ENCODE measurements at regions not wholly inside any gene's neighbourhood (a gene's known extent, or its start where the extent isn't known, plus 50 kb on each side); places are given as distances from the start of the nearest gene placed in this dataset.

DNA sequence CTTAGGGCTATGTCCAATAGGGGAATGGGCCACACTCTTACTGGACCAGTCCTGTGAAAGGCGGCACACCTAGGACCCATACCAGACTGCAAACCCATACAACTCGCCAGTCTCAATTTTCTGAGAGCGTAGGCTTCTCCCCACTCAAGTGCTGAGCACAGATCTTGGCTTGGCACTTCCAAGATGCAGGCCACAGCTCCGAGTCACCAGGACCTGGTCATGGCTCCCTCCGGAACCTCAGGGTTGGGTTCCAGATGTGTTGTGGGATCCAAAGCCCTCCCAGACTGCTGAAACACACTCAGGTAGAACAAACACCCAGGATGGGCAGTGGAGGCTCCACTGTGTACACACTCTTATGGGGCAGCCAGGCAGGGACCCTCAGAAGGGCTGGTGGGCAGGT lies 103.3 kb downstream of the TMEM144 start:
- Histone ChIP-seq H3K36me3 (no peaks in the 10 kb centered on the region), H3K27ac (no peak overlapping the region), H3K27me3 (ENCODE audit: insufficient read depth, low read depth, severe bottlenecking) (no peaks in the 10 kb centered on the region), H3K9me3 (ENCODE audit: severe bottlenecking) (no peaks in the 10 kb centered on the region), H3K4me3 (ENCODE audit: low read depth, low read length) (no peak overlapping the region)
- no peak for DNase-seq
- TF ChIP-seq, protein P1, sequence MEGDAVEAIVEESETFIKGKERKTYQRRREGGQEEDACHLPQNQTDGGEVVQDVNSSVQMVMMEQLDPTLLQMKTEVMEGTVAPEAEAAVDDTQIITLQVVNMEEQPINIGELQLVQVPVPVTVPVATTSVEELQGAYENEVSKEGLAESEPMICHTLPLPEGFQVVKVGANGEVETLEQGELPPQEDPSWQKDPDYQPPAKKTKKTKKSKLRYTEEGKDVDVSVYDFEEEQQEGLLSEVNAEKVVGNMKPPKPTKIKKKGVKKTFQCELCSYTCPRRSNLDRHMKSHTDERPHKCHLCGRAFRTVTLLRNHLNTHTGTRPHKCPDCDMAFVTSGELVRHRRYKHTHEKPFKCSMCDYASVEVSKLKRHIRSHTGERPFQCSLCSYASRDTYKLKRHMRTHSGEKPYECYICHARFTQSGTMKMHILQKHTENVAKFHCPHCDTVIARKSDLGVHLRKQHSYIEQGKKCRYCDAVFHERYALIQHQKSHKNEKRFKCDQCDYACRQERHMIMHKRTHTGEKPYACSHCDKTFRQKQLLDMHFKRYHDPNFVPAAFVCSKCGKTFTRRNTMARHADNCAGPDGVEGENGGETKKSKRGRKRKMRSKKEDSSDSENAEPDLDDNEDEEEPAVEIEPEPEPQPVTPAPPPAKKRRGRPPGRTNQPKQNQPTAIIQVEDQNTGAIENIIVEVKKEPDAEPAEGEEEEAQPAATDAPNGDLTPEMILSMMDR (IDR thresholded peaks at IDR 0.05; ENCODE audit: low read depth, low read length), result no peak

DNA sequence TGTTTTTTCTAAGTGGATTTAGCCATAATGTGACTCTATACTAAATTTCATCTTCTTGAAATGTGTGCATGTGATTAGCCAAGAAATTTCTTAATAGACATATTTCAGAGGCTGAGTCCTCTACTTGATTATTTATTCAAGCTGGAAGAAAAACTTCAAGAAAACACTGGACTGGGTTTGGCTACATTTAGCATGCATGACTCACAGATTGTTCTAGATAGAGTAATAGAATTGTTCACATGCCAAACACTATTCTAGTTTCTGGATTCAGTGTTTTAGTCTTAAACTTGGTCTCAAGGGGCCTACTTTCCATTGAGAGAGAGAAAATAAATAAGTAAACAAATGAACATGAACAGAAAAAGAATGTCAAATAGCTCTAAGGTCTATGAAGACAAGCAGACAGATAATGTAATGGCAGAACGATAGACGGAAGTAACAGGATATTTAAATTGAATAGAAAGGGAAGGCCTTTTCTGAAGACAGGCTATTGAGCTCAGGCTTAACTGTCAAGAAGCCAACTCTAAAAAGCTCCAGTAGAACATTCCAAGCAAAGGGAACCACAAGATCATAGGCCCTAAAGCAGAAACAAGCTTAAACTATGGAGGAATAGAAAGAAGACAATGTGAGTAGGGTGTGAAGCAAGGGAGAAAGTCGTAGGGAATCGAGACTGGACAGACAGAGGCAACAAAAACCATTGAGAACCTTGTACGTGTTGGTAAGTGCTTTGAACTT lies 104.6 kb downstream of the TMEM144 start:
- no peak for DNase-seq
- Histone ChIP-seq H3K36me3 (no peaks in the 10 kb centered on the region), H3K27me3 (ENCODE audit: insufficient read depth, low read depth, severe bottlenecking) (no peaks in the 10 kb centered on the region), H3K9me3 (ENCODE audit: severe bottlenecking) (no peaks in the 10 kb centered on the region), H3K4me3 (ENCODE audit: low read depth, low read length) (no peak overlapping the region), H3K27ac (no peak overlapping the region)
- TF ChIP-seq, protein P1 (IDR thresholded peaks at IDR 0.05; ENCODE audit: low read depth, low read length), result no peak

DNA sequence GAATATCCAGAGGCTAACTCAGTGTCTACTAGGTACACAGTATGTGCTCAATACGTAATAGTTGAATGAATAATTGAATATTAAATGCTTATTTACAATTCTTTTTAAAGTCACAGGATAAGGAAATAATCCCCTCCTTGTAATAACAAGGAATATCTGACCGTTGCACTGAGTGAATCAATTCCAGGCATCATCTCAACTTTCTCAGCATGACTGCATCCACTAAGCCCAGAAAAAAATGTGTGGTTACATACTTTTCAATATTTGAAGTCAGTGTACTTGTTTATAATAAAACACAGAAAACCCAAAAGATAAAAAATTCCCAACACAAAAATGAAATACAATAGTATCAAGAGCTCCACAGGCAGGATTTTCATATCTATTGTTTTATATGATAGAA lies 105.4 kb downstream of the TMEM144 start:
- DNase-seq, result no peak
- H3K27me3 ChIP-seq (ENCODE audit: insufficient read depth, low read depth, severe bottlenecking), result no peaks in the 10 kb centered on the region
- H3K9me3 ChIP-seq (ENCODE audit: severe bottlenecking), result no peaks in the 10 kb centered on the region
- no peaks in the 10 kb centered on the region for H3K36me3 ChIP-seq
- TF ChIP-seq, protein P1 (IDR thresholded peaks at IDR 0.05; ENCODE audit: low read depth, low read length), result no peak
- no peak overlapping the region for H3K27ac ChIP-seq
- no peak overlapping the region for H3K4me3 ChIP-seq (ENCODE audit: low read depth, low read length)

DNA sequence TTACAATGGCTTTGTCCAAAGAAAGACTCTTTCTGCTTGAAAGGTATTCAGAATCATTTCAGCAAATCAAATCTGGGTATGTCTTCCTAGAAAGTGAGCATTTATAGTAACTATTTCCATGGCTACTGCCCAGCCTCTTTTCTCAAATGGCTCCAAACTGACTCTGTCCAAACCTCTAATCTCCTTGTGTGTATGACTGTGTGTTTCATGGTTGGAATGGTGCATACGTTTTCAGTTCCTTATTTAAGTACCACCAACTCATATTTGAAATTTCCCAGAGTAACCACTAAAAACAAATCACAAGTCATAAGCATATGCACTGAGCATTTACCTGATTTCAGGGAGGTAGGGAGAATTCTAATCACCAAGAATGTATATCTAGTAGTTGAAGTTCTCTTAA lies 106.0 kb downstream of the TMEM144 start:
- Histone ChIP-seq H3K27ac (no peak overlapping the region), H3K36me3 (no peaks in the 10 kb centered on the region)
- TF ChIP-seq, protein P1 (IDR thresholded peaks at IDR 0.05; ENCODE audit: low read depth, low read length), result no peak

DNA sequence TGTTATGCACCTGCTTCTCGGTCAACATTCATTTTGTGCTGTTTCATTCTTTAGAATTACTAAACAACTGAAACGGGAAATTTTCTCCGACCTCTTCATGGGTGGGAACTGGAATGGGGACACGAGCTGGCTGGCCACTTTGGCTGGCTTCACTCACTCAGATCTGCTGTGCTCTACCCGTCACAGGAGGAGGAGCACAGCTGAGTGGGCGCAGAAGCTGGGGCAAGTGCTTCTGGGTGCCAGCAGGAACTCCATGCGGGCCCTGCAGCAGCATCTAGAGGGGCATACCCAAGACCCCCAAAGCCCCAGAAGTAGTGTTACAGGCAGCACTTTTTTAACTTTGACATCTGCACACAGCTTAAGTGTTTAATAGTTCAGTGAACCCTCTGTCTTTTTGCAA lies 109.6 kb downstream of the TMEM144 start:
- Histone ChIP-seq H3K27me3 (ENCODE audit: insufficient read depth, low read depth, severe bottlenecking) (no peaks in the 10 kb centered on the region), H3K4me3 (ENCODE audit: low read depth, low read length) (no peak overlapping the region), H3K27ac (no peak overlapping the region), H3K36me3 (no peaks in the 10 kb centered on the region), H3K9me3 (ENCODE audit: severe bottlenecking) (no peaks in the 10 kb centered on the region)
- TF ChIP-seq, protein P1 (IDR thresholded peaks at IDR 0.05; ENCODE audit: low read depth, low read length), result no peak
- no peak for DNase-seq

More for the DNA sequence above, 106.0 kb downstream of the TMEM144 start:
- no peak for DNase-seq
- Histone ChIP-seq H3K9me3 (ENCODE audit: severe bottlenecking) (no peaks in the 10 kb centered on the region), H3K4me3 (ENCODE audit: low read depth, low read length) (no peak overlapping the region), H3K27me3 (ENCODE audit: insufficient read depth, low read depth, severe bottlenecking) (no peaks in the 10 kb centered on the region)

DNA sequence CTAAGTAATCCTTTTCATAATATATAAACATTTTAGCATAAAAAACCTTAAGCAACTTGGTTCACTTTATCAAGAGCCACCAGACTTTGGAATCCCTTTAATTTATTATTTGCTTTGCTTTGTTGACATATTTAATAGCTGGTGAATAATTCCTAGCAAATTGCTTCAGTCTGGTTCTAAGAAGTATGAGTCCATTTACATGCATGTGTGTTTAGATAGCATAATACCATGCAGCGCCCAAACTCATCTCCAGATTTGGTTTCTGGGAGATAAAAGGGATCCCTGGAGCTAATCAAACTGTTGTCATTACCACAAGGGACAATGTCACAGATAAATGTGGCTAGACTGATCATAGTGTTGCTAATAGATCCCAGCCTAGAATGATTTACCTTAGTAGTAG lies 111.8 kb downstream of the TMEM144 start:
- Histone ChIP-seq H3K36me3 (no peaks in the 10 kb centered on the region), H3K4me3 (ENCODE audit: low read depth, low read length) (no peak overlapping the region), H3K27ac (no peak overlapping the region), H3K27me3 (ENCODE audit: insufficient read depth, low read depth, severe bottlenecking) (no peaks in the 10 kb centered on the region), H3K9me3 (ENCODE audit: severe bottlenecking) (no peaks in the 10 kb centered on the region)
- no peak for DNase-seq
- TF ChIP-seq, protein P1 (IDR thresholded peaks at IDR 0.05; ENCODE audit: low read depth, low read length), result no peak
